ENCODE measurements at regions not wholly inside any gene's neighbourhood (a gene's known extent, or its start where the extent isn't known, plus 50 kb on each side); places are given as distances from the start of the nearest gene placed in this dataset.

DNA sequence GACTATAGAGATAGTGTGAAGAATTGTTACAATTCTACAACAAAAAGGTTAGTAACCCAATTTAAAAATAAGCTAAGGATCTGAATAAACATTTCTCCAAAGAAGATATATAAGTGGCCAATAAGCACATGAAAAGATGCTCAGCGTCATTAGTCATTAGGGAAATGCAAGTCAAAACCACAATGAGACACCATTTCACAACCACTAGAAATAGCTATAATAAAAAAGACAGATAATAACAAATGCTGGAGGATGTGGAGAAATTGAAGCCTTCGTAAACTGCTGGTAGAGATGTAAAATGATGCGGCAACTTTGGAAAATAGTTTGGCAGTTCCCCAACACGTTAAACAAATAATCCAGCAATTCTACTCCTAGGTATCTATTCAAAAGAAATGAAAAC is 366.5 kb upstream of the POU3F3 start:
- 71 to 75% methylated on average over 4 of the region's 4 CpGs for WGBS, 2 donors
- DNase-seq (ENCODE audit: low spot score in 2 of 2) = no peak
- TF ChIP-seq POLR2A (IDR thresholded peaks at IDR 0.05) = no peak
- TF ChIP-seq, protein P1, sequence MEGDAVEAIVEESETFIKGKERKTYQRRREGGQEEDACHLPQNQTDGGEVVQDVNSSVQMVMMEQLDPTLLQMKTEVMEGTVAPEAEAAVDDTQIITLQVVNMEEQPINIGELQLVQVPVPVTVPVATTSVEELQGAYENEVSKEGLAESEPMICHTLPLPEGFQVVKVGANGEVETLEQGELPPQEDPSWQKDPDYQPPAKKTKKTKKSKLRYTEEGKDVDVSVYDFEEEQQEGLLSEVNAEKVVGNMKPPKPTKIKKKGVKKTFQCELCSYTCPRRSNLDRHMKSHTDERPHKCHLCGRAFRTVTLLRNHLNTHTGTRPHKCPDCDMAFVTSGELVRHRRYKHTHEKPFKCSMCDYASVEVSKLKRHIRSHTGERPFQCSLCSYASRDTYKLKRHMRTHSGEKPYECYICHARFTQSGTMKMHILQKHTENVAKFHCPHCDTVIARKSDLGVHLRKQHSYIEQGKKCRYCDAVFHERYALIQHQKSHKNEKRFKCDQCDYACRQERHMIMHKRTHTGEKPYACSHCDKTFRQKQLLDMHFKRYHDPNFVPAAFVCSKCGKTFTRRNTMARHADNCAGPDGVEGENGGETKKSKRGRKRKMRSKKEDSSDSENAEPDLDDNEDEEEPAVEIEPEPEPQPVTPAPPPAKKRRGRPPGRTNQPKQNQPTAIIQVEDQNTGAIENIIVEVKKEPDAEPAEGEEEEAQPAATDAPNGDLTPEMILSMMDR (IDR thresholded peaks at IDR 0.05) = no peak
- H3K4me3 ChIP-seq (ENCODE audit: low read depth, poor library complexity, severe bottlenecking) = no peak overlapping the region
- intact Hi-C loops (cut with DNase I; ENCODE audit: low total_unique reads) = no loop called here

DNA sequence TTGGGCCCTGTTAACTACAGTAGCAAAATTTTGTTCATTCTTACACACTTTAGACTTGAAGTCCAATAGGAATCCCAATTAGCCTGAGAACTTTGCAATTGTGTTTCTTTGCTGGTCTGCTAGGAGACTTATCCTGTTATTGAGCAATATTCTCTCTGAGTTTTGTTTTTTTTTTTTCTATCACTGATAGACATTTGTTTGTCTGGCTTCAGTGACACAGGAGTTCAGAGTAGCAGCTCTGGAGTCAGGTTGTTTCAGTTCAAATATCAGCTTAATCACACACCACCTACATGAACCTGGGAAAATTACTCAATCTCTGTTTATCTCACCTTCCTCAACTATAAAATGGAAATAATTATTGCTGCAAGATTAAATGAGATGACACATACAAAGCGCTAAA is 360.2 kb upstream of the POU3F3 start:
- DNase-seq (ENCODE audit: low spot score in 2 of 2) = no peak
- intact Hi-C loops (cut with DNase I; ENCODE audit: low total_unique reads) = no loop called here
- 0 to 37% methylated on average over 1 of the region's 1 CpG for WGBS, 2 donors
- H3K4me3 ChIP-seq (ENCODE audit: low read depth, poor library complexity, severe bottlenecking) = no peak overlapping the region
- TF ChIP-seq POLR2A (IDR thresholded peaks at IDR 0.05) = no peak
- TF ChIP-seq, protein P1 (IDR thresholded peaks at IDR 0.05) = no peak

DNA sequence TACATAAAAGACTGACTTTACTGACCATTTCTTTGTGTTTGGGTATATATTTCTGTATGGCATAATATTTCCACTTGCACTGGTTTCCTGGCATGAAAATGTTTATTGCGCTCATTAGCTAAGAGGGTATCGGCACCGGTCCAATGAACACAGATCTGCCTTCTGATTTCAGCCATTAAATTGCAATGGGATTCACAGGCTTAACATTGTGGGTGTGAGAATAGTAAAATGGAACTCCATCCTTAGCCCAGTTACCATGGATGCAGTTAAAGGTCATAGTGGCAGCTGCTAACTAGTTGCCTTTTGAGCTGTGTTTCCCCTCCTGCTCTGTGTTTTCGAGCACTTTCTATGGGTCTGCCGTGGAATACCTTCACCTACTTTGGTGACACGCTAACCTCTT is 352.6 kb upstream of the POU3F3 start:
- TF ChIP-seq, protein P1 (IDR thresholded peaks at IDR 0.05) = no peak
- TF ChIP-seq POLR2A (IDR thresholded peaks at IDR 0.05) = no peak
- no peak overlapping the region for H3K4me3 ChIP-seq (ENCODE audit: low read depth, poor library complexity, severe bottlenecking)
- no peak for DNase-seq (ENCODE audit: low spot score in 2 of 2)
- 88 to 92% methylated on average over 6 of the region's 6 CpGs for WGBS, 2 donors
- intact Hi-C loops (cut with DNase I; ENCODE audit: low total_unique reads) = no loop called here

DNA sequence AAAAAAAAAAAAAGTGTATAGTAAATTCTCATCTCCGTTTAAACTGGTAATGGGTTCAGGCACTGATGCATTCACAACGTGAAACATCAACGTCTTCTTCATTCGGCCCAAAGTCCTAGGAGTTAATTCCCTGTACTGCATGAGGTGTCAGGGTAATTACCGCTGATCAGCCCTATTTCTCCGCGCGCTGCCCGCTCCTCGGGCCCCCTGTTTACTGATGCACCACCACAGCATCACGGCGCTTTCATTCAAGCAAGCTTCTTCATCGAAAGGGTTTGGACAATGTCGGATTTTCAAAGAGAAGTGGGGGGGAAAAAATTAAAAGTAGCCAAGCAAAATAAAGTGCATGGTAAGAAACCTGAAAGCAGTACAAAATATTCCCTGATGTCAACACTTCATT is 352.0 kb upstream of the POU3F3 start:
- no peak for DNase-seq (ENCODE audit: low spot score in 2 of 2)

DNA sequence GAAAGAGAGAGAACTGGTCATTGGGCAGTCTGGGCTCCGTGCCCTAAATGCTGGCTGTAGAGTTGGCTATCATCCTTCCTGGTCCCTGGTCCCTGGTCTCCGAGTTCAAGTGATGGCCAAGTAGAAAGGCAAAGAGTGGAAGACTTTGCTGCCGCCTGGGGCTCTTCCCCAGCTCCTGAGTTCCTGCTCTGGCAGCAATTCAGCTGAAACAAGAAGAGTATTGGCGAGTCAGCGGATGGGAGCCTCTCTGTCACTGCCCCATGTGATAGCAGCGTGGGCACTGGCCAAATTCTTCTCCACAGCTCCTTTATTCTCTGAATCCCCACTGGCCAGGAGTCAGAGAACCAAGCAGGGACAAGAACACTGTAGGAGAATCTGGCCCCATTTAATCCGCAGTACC is 351.0 kb upstream of the POU3F3 start:
- TF ChIP-seq POLR2A (IDR thresholded peaks at IDR 0.05) = no peak
- TF ChIP-seq, protein P1 (IDR thresholded peaks at IDR 0.05) = no peak
- WGBS, 2 donors = 64 to 67% methylated on average over 7 of the region's 7 CpGs
- no peak overlapping the region for H3K4me3 ChIP-seq (ENCODE audit: low read depth, poor library complexity, severe bottlenecking)
- intact Hi-C loops (cut with DNase I; ENCODE audit: low total_unique reads) = no loop called here
- no peak for DNase-seq (ENCODE audit: low spot score in 2 of 2)

More for the DNA sequence above, 352.0 kb upstream of the POU3F3 start:
- WGBS, 2 donors = 83 to 84% methylated on average over 14 of the region's 14 CpGs
- intact Hi-C loops (cut with DNase I; ENCODE audit: low total_unique reads) = no loop called here
- H3K4me3 ChIP-seq (ENCODE audit: low read depth, poor library complexity, severe bottlenecking) = no peak overlapping the region
- TF ChIP-seq, protein P1 (IDR thresholded peaks at IDR 0.05) = no peak
- no peak for TF ChIP-seq POLR2A (IDR thresholded peaks at IDR 0.05)

DNA sequence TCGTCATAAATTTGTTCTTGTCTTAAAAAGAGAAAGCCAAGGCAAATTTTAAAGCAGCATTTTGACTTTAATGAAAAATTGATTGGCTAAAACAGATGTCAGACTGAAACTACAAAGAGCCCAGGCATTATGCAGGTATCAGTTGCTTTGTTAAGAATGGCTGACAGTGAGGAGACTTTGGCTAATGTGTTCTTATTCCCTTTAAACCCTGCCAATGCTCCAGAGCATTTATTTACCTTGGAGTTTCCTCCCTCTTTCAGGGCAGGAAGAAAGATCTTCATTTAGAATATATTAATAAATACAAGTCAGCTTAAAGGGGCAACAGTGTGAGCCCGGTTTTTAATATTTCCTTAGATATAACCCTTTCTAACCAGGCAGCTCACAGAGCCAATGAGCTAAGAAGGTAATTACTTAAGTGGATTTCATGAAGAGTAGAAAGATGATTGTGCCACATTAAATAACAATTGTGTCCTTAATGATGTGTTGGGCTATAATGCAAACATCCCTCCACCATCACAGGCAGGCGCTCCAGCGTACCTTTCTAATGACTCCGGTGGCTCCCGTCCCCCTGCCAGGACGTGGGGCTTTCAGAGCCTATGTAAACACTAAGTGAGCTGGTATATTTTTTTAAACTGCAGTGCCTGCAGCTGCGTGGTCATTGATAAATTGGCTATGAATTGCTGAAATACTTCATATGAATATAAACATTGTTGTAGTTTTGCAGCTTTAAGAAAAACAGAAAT is 349.4 kb upstream of the POU3F3 start:
- TF ChIP-seq, protein P1 (IDR thresholded peaks at IDR 0.05) = no peak
- no peak for TF ChIP-seq POLR2A (IDR thresholded peaks at IDR 0.05)
- intact Hi-C loops (cut with DNase I; ENCODE audit: low total_unique reads) = no loop called here
- 65% methylated on average over 8 of the region's 8 CpGs for WGBS, 2 donors
- H3K4me3 ChIP-seq (ENCODE audit: low read depth, poor library complexity, severe bottlenecking) = no peak overlapping the region
- DNase-seq (ENCODE audit: low spot score in 2 of 2) = no peak

All from lower leg skin (tissue), 4 donors.